ENCODE measurements at regions not wholly inside any gene's neighbourhood (a gene's known extent, or its start where the extent isn't known, plus 50 kb on each side); places are given as distances from the start of the nearest gene placed in this dataset.

GRCh38 chr5:163730206-163730756, 224.9 kb downstream of the MAT2B start:
- Mint-ChIP-seq H3K4me3 (no peak overlapping the region), H3K4me1 (peaks cover 2% of the 10 kb centered on the region), H3K9me3 (peaks cover 2% of the 10 kb centered on the region), H3K27me3 (ENCODE audit: insufficient read depth) (no peaks in the 10 kb centered on the region), H3K36me3 (ENCODE audit: low read depth) (no peaks in the 10 kb centered on the region), H3K27ac (no peak overlapping the region)
- TF ChIP-seq CTCF (conservative IDR thresholded peaks at IDR 0.05), result no peak
- no peaks in the 10 kb centered on the region for H3K9me3 ChIP-seq (ENCODE audit: control insufficient read depth, low read length)
- no peaks in the 10 kb centered on the region for H3K36me3 ChIP-seq (ENCODE audit: control insufficient read depth, insufficient read depth, low read length)
- H3K4me3 ChIP-seq (ENCODE audit: low read length), result no peak overlapping the region
- DNase-seq, result peak; percentile 61
- no peaks in the 10 kb centered on the region for H3K27me3 ChIP-seq (ENCODE audit: control insufficient read depth, insufficient read depth, low read length, poor library complexity, severe bottlenecking)
- H3K27ac ChIP-seq (ENCODE audit: low read depth, low read length), result no peak overlapping the region
- H3K9ac ChIP-seq (ENCODE audit: extremely low read depth, low read length, poor library complexity, severe bottlenecking), result no peak overlapping the region
- no peaks in the 10 kb centered on the region for H3K4me1 ChIP-seq (ENCODE audit: control insufficient read depth, insufficient read depth, low read length)
- 67 to 75% methylated on average over 1 to 5 of the region's 5 CpGs for WGBS, 2 experiments (ENCODE audit: insufficient coverage in 1 of 2, insufficient read length in 1 of 2)

- DNase-seq, result no peak
- Mint-ChIP-seq H3K36me3 (ENCODE audit: low read depth) (no peaks in the 10 kb centered on the region), H3K27ac (no peak overlapping the region), H3K4me1 (peaks cover 2% of the 10 kb centered on the region), H3K27me3 (ENCODE audit: insufficient read depth) (no peaks in the 10 kb centered on the region), H3K4me3 (no peak overlapping the region), H3K9me3 (peaks cover 2% of the 10 kb centered on the region)
- Histone ChIP-seq H3K36me3 (ENCODE audit: control insufficient read depth, insufficient read depth, low read length) (no peaks in the 10 kb centered on the region), H3K9me3 (ENCODE audit: control insufficient read depth, low read length) (no peaks in the 10 kb centered on the region), H3K27me3 (ENCODE audit: control insufficient read depth, insufficient read depth, low read length, poor library complexity, severe bottlenecking) (no peaks in the 10 kb centered on the region), H3K4me3 (ENCODE audit: low read length) (no peak overlapping the region), H3K9ac (ENCODE audit: extremely low read depth, low read length, poor library complexity, severe bottlenecking) (no peak overlapping the region), H3K27ac (ENCODE audit: low read depth, low read length) (no peak overlapping the region), H3K4me1 (ENCODE audit: control insufficient read depth, insufficient read depth, low read length) (no peaks in the 10 kb centered on the region)
- TF ChIP-seq CTCF (conservative IDR thresholded peaks at IDR 0.05), result no peak
- WGBS, 2 experiments (ENCODE audit: insufficient coverage in 1 of 2, insufficient read length in 1 of 2), result 98 to 100% methylated on average over 1 to 2 of the region's 2 CpGs
Observed at GRCh38 chr5:163731256-163731655, 225.8 kb downstream of the MAT2B start.

- Mint-ChIP-seq H3K4me3 (no peak overlapping the region), H3K36me3 (ENCODE audit: low read depth) (no peaks in the 10 kb centered on the region), H3K27ac (no peak overlapping the region), H3K4me1 (peaks cover 2% of the 10 kb centered on the region), H3K9me3 (no peaks in the 10 kb centered on the region), H3K27me3 (ENCODE audit: insufficient read depth) (no peaks in the 10 kb centered on the region)
- TF ChIP-seq CTCF (conservative IDR thresholded peaks at IDR 0.05), result no peak
- H3K9ac ChIP-seq (ENCODE audit: extremely low read depth, low read length, poor library complexity, severe bottlenecking), result no peak overlapping the region
- H3K4me3 ChIP-seq (ENCODE audit: low read length), result no peak overlapping the region
- H3K36me3 ChIP-seq (ENCODE audit: control insufficient read depth, insufficient read depth, low read length), result no peaks in the 10 kb centered on the region
- WGBS, 2 experiments (ENCODE audit: insufficient coverage in 1 of 2, insufficient read length in 1 of 2), result 88 to 96% methylated on average over 4 of the region's 4 CpGs
- H3K27me3 ChIP-seq (ENCODE audit: control insufficient read depth, insufficient read depth, low read length, poor library complexity, severe bottlenecking), result no peaks in the 10 kb centered on the region
- H3K9me3 ChIP-seq (ENCODE audit: control insufficient read depth, low read length), result no peaks in the 10 kb centered on the region
- DNase-seq, result no peak
- no peaks in the 10 kb centered on the region for H3K4me1 ChIP-seq (ENCODE audit: control insufficient read depth, insufficient read depth, low read length)
- H3K27ac ChIP-seq (ENCODE audit: low read depth, low read length), result no peak overlapping the region
Observed at GRCh38 chr5:163735069-163735468, 229.7 kb downstream of the MAT2B start.

Data from endodermal cell (in vitro differentiated cells).